Stimulated activated CD4-positive, alpha-beta T cell treated with anti-CD3 and anti-CD28 coated beads, Interleukin-12 subunit alpha, Interleukin-12 subunit beta, amount 100 ng/mL, for 4 hours (primary cell): ENCODE measurements at regions not wholly inside any gene's neighbourhood (a gene's known extent, or its start where the extent isn't known, plus 50 kb on each side); places are given as distances from the start of the nearest gene placed in this dataset.
"Not testable (repeated sequence)": the region's sequence is repeated elsewhere in the genome, so short reads cannot be mapped to it uniquely, and the experiment has no call there.

Experiments
- DNase-seq: peaks from one replicate; pipeline ENCODE4 v3.0.0-alpha.2; 2020

DNA sequence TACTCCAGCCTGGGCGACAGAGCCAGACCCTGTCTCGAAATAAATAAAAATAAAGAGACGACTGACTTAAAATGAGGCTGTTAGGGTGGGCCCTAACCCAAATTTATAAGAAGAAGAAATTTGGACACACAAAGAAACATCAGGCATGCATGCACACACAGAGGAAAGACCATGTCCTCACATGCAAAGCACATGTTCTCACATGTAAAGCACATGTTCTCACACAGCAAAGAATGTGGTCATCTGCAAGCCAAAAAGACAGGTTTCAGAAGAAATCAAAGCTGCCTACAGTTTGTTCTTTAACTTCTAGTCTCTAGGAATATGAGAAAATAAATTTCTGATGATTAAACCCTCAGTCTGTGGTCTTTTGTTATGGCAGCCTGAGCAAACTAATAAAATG, 132.3 kb upstream of the CRIM1 start:
- no peak for DNase-seq

- no peak for DNase-seq
Measured at GRCh38 chr2:36222485-36222884, 133.1 kb upstream of the CRIM1 start.

GRCh38 chr2:36214691-36215090, 140.9 kb upstream of the CRIM1 start:
- DNase-seq: no peak

- DNase-seq: no peak
Measured at GRCh38 chr2:36203366-36203765, 152.2 kb upstream of the CRIM1 start.

- DNase-seq: no peak
Measured at GRCh38 chr2:36197181-36197971, 158.2 kb upstream of the CRIM1 start.

GRCh38 chr2:36193680-36194079, 161.9 kb upstream of the CRIM1 start:
- DNase-seq: no peak

GRCh38 chr2:36192983-36193382, 162.6 kb upstream of the CRIM1 start:
- no peak for DNase-seq

- no peak for DNase-seq
Measured at GRCh38 chr2:36190097-36190496, 165.5 kb upstream of the CRIM1 start.

DNA sequence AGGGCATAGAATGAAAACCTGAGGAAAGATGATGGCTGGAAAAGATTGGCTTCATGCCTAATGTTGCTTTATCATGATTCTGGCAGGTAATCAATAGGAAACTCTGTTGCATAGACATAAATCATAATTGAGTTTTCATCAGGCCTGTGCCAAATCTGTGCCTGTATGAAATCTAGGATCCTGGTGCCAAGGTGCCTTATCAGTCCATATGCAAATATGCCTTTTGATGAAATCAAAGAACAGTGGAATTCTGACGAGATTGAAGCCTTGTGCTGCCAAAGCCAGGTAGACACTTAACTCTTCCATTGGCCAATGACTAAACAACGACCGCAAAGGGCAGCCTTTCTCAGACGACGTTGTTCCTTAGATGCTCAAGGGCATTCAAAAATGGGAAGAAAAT, 170.0 kb upstream of the CRIM1 start:
- DNase-seq: no peak

GRCh38 chr2:36184848-36185247, 170.7 kb upstream of the CRIM1 start:
- DNase-seq: no peak

- not testable (repeated sequence) for DNase-seq
Measured at GRCh38 chr2:36180789-36181482, 174.6 kb upstream of the CRIM1 start.

- not testable (repeated sequence) for DNase-seq
Measured at GRCh38 chr2:36180293-36180692, 175.3 kb upstream of the CRIM1 start.

DNA sequence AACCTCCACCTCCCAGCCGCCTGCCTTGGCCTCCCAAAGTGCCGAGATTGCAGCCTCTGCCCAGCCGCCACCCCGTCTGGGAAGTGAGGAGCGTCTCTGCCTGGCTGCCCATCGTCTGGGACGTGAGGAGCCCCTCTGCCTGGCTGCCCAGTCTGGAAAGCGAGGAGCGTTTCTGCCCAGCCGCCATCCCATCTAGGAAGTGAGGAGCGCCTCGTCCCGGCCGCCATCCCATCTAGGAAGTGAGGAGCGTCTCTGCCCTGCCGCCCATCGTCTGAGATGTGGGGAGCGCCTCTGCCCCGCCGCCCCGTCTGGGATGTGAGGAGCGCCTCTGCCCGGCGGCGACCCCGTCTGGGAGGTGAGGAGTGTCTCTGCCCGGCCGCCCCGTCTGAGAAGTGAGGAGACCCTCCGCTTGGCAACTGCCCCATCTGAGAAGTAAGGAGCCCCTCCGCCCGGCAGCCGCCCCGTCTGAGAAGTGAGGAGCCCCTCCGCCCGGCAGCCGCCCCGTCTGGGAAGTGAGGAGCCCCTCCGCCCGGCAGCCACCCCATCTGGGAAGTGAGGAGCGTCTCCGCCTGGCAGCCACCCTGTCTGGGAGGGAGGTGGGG, 175.8 kb upstream of the CRIM1 start:
- not testable (repeated sequence) for DNase-seq

DNA sequence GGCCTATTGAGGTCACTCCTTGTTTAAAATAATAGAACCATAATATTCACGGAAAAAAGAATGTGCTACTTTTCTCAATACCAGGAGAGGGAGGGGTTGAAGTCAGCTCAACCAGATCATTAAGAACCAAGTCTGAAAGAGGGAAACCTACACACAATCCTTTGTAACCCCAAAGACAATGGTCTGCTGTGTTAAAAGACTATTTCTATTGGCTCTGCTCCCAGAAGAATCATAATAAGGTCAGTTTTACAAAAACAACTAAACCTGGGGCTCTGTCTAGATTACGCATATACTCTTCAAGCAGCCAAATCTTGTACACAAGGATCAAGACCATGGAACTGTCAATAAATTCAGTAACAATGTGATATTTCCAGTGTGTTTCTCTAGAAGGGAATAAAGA, 177.2 kb upstream of the CRIM1 start:
- DNase-seq: no peak

DNA sequence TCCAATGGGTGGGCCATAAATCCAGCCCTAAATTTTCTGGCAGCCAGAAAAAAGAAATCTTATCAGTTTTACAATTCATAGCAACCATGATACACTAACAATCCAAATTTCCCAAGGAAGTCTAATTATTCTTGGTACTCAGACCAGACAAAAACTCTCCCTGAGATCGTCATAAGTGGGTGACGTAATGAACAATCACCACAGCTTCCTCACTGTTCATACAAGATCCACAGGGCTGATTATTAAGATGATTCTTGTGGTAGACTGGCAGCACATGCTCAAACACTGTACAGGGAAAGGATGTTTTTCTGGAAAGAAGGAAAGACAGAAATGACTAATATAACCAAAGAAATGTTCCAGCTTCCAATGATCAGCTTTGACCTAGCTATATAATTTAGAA, 178.3 kb upstream of the CRIM1 start:
- no peak for DNase-seq

- no peak for DNase-seq
Measured at GRCh38 chr2:36174920-36175319, 180.7 kb upstream of the CRIM1 start.

- DNase-seq: no peak
Measured at GRCh38 chr2:36173760-36174404, 181.7 kb upstream of the CRIM1 start.

DNA sequence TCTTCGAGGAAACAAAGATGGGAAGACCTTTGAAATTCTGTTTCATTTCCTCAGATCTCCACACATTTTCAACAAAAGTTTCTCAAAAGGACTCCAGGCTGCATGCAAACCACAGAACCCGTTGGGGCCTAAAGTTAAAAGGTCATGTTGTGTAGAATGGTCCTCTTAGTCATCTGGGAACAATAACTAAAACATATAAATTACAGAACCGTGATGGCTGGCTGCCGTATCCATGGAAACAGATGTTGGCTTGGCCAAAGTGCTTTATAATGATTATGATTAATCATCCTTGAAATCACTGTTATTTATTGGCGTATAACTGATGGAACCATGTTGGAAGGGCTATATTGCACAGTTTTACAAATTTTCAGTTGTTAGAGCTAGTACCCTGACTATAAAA, 182.8 kb upstream of the CRIM1 start:
- no peak for DNase-seq

DNA sequence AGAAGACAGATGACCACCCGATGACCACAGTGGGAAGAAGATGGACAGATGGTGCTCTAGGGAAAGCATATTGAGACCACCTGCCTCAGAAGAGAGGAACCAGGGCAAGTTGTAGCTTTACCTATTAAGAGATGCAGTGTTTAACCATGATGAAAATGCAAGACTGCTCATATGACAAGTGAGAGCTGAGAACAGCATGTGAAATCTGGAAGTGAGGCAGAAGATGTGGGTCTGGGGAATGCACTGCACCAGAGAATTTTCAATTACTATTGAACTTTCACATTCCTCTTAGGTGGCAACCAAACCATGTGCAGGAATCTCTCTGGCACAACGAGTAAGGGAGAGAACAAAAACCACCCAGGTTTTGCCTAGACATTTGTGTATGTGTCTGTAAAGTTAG, 184.8 kb upstream of the CRIM1 start:
- no peak for DNase-seq

DNA sequence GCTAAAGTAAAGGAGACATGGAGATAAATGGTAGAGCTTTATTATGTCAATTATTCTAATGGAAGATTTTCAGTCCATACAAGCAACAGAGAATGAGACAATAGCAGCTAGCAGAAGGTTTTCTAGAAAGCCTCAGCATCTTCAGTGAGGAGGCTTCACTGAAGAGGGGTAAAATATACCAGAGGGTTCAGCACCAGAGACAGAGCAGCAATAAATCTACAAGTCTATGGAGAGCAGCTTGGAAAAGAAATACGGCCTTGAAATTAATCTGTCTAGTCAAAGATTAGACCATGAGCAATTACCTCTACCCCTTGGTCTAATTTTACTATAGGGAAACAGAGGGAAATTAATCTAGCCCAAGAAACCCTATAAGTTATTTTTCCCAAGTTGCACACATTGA, 185.7 kb upstream of the CRIM1 start:
- DNase-seq: no peak

GRCh38 chr2:36168115-36168514, 187.5 kb upstream of the CRIM1 start:
- DNase-seq: no peak

GRCh38 chr2:36165132-36165531, 190.4 kb upstream of the CRIM1 start:
- DNase-seq: no peak

- no peak for DNase-seq
Measured at GRCh38 chr2:36163520-36164254, 191.9 kb upstream of the CRIM1 start.
